H54 (cell line): ENCODE measurements at regions not wholly inside any gene's neighbourhood (a gene's known extent, or its start where the extent isn't known, plus 50 kb on each side); places are given as distances from the start of the nearest gene placed in this dataset.
"Not testable (repeated sequence)": the region's sequence is repeated elsewhere in the genome, so short reads cannot be mapped to it uniquely, and the experiment has no call there.

Source experiments
- DNase-seq: peaks from one replicate; pipeline ENCODE4 v3.0.0; 2011; ENCODE audit warnings: low spot score, mixed read lengths; ENCODE audit not compliant: insufficient read length
- FAIRE-seq: peaks from 3 replicates; lab custom pipeline; 2011; peaks lifted over from hg19 to GRCh38; lab: Jason Lieb, UNC
- POLR2A ChIP-seq: IDR thresholded peaks from 2 replicates; pipeline ENCODE4 v1.6.1; 2011; ENCODE audit warnings: low read depth, mild to moderate bottlenecking, low read length

DNA sequence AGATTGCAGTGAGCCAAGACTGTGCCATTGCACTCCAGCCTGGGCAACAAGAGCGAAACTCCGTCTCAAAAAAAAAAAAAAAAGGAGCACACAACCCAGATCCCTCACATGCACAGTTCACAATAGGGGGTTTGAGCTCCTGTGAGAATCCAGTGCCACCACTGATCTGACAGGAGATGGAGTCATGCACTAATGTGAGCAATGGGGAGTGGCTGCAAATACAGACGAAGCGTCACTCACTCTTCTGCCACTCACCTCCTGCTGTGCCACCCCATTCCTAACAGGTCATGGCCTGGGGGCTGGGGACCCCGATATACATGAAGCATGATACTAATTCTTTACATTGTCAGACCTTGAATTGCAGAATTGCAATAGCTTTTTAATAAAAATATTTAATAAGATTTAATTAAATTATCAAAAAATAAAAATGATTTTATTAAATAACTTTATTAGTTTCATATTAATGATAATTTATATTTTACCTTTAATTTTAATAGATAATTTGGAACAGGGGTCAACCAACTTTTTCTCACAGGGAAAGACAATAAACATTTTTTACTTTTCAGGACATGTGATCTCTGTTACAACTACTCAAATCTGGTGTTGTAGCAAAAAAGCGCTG lies 171.4 kb downstream of the COPRS start:
- DNase-seq (no peak), FAIRE-seq (no peak)
- TF ChIP-seq POLR2A: no peak

DNA sequence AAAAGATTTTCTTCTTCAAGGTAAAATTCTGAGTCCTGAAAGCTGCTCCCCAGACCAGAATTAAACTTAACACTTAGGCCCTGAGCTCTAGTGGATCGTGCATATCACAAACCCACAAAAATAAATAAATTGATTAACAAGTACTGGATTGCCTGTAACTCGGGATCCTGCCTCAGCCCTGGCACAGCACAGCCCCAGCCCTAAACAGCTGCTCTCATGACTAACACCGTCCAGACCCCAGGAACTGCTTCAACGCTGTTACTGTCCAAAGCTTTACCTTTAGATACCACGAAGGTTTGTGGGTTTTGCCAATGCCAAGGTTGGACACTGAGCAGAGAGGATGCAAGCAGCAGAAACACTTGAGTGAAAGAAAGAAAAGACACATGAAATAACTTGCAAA lies 172.5 kb downstream of the COPRS start:
- FAIRE-seq: no peak
- TF ChIP-seq POLR2A: no peak

DNA sequence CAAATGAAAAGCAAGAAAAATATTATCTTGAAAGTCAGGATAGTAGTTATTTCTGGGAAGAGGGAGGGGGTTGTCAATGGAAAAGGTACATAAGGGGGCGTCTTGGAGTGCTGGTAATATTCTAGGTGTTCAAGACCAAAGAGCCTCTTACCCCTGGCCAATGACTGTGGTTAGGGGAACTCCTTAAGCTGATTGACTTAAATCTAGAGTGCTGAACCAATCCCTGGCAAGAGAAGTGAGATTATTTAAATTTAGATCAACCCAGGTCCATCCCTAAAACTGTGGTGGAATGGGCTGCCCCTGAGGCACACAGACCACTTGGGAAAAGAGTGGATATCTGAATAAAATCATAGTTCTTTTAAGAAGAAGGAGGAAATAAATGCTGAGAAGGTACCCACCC lies 174.1 kb downstream of the COPRS start:
- DNase-seq (no peak), FAIRE-seq (no peak)
- no peak for TF ChIP-seq POLR2A

More for the DNA sequence above, 172.5 kb downstream of the COPRS start:
- no peak for DNase-seq

DNA sequence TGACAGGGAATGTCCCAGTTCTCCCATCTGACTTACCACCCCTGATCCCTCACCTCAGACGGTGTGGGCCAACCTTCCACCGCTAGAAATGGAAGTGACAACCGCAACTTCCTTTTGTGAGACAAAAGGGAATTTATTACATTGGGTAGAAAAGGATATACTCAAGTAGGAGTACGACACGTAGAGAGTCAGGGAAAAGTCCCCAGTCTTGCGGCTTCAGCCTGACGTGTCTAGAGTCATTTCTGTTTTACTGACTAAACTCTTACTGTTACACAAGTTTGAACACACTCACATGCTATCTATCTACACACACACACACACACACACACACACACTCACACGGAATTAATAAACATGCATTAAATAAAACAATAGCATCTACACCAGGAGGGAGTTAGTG lies 178.9 kb downstream of the COPRS start:
- DNase-seq: no peak
- no peak for TF ChIP-seq POLR2A
- no peak for FAIRE-seq

DNA sequence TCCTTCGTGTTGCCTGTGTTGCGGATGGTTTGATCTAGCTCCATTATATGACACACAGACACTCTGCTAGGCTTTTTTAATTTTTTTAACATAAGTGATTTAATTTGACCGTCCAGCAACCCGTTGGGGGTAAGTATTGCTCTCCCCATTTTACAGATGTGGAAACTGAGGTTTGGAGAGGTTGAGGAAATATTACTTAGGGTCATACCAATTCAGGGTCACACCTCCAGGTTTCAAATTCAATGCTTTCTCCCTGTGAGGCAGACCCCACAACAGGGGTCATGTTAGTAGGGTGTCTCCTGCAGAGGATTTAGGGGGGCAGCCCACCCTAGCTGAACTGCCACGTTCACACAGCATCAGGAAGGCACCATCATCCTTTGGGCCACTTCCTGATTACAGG lies 179.4 kb downstream of the COPRS start:
- FAIRE-seq: no peak
- no peak for DNase-seq
- TF ChIP-seq POLR2A: no peak

DNA sequence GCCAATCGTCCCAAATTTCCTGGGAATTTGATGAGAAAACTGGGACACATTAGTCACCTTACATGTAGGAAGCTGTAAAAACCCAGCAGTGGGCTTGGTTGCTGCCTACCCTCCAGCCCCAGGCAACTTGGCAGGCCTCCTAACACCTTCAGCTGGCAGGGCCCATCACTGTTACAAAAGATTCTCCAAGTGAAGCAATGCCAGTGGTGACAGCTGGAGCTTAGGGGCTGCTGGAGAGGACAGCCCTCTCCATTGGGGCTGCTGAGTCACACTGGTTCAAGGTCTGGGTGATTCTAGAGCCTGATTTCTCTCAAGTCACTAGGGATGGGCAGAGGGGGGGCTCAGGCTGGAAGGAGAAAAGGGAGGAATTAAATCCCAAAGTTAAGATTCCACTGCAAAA lies 180.6 kb downstream of the COPRS start:
- FAIRE-seq (no peak), DNase-seq (no peak)
- TF ChIP-seq POLR2A: no peak

DNA sequence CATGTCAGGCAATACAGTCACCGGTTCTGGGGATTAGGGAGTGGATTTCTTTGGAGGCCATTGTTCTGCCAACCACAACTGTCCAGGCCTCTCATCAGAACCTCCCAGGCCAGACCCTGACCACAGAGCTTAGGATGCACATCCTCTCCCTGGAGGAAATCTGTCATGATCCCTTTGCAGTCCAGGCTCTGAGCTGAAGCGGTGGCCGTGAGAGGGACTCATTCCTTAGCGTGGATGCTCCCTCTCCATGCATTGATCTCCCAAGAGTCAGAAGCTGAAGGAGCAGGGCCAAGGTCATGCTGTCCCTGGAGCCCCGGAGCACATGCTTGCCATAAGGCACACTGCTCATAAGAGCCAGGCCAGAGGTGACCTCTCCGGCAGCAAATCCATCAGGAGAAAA lies 181.4 kb downstream of the COPRS start:
- FAIRE-seq: no peak
- TF ChIP-seq POLR2A: no peak

DNA sequence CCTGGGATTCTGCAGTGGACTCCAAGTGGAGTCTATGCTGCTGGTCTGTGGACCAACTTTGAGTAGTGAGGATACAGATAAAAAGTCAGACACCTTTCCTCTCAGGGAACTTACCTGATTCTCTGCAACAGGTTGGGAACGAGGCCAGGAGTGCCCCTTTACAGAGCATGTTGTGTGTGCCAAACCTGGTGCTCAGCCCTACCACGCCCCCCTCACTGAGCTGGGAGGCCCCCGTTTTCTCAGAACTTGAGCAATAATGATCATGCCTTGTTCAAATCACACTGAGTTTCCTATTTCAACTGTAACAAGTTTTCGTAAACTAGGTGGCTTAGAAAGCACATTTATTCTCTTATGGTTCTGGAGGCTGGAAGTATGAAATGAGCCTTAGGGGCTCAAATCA lies 182.0 kb downstream of the COPRS start:
- no peak for TF ChIP-seq POLR2A
- DNase-seq (no peak), FAIRE-seq (no peak)

More for the DNA sequence above, 181.4 kb downstream of the COPRS start:
- no peak for DNase-seq

DNA sequence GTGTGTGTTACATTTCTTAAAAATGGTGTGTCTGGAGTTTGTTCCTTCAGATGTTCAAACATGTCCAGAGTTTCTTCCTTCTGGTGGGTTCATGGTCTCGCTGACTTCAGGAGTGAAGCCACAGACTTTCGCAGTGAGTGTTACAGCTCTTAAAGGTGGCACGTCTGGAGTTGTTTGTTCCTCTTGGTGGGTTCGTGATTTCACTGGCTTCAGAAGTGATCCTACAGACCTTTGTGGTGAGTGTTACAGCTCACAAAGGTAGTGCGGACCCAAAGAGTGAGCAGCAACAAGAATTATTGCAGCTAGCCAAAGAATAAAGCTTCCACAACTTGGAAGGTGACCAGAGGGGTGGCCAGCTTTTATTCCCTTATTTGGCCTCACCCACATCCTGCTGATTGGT lies 183.7 kb downstream of the COPRS start:
- not testable (repeated sequence) for FAIRE-seq, DNase-seq

DNA sequence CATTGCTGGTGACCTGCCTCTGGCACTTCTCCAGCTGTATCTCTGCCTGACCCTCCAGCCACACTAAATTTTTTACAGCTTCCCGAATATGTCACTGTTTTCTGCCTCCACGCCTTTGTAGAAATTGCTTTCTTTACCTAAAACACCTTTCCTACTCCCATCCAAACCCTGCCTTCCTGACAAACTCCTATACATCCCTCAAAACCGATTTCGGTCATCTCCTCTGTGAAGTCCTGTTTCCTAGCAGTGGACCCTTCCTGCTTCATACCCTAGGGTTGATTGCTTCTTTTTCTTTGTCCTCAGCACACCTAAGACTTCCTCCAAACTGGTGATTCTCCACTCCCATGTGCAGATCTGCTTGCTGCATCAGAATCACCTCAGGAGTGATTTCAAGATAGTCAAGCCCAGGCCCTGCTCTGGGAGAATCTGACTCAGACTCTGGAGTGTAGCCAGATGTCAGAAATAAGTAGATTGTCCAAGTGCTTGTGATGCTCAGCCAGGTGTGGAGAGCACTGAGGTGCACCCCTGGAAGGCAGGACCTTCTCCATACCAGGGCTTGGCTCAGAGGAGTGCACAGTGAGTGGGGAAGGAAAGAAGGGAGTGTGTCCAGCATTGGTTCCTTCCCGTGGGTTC lies 184.2 kb downstream of the COPRS start:
- DNase-seq: peak; percentile 45
- FAIRE-seq: no peak
- no peak for TF ChIP-seq POLR2A

DNA sequence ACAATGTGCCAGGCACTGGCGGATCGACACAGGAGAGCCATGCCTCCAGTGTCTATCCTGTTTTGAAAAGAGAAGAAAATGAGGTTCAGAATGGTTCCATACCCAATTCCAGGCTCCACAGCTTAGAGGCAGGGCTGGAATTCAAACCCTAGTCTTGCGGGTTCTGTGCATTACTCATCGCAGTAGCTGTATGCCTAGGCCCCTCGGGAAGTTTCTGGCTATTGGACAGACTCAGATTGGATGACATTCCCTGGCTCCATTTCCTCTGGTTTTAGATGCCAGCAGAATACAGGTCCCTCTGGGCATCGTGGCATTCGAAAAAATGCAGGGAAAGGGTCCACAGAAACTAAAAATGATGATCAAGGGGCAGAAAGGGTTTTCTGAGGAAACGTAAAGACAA lies 184.7 kb downstream of the COPRS start:
- FAIRE-seq: no peak
- DNase-seq: peak; percentile 61
- TF ChIP-seq POLR2A: 0 out of 2 replicates have a peak, but pooled peaks have one; percentile 8

DNA sequence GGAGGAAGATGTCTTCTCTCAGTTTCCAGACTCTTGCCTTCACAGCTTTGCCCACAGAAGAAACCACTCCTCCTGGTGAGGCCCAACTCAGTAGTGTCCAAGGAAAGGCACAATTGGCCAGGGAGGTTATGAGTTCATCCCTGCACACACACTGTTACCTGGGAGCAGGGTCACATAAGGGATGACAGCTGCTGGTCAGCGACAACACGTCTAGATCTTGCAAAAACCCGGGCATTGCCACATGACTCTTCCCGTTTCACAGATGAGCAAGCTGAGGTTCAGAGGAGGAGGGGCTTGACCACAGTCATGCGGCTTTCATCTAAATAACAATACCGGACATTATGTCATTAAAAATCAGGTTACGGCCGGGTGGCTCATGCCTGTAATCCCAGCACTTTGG lies 186.0 kb downstream of the COPRS start:
- no peak for TF ChIP-seq POLR2A
- no peak for FAIRE-seq
- no peak for DNase-seq

DNA sequence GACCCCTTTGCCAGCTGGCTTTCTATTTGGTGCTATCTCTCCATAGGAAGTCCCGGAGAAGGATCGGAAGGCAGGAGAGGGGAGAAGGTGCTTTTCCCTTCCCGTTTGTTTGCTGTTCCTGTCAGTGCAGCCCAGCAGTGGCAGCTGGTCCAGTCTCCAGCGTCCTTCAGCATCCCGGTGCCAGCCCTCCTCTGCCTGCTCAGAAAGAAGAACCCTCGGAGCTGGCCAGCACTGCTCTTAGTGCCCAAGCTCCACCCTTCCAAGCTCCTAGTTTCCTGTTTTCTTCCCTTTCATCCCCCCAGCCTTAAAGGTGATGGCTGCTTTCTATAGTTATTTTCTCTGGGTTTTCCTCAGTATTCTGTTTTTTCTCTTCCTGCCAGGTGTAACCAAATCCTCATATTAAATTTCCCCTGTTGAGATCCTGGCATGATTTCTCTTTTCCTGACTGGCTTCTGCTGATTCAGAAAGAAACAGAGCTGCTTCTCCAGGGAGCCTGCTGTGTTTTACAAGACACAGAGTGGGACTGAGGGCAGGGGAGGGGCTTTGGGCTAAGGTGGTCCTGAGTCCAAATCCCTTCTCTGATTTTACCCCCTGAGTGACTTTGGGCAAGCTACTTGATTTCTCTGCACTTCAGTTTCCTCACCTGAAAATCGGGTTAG lies 186.8 kb downstream of the COPRS start:
- TF ChIP-seq POLR2A: no peak
- no peak for DNase-seq
- FAIRE-seq: no peak

DNA sequence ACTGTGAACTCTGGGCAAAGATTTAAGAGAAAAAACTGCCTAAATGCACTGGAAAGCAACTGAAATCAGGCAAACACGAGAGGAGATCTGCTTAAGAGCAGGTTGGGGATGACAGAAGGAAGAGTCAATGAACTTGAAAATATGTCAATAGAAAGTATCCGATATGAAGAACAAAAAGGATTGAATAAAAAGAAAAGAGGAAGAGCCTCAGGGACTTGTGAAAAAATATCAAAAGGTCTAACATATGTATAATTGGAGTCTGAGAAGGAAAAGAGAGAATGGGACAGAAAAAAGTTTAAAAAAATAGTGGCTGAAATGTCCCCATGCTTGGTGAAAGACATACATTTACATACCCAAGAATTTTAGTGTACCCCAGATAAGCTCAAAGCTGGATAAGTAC lies 195.5 kb downstream of the COPRS start:
- FAIRE-seq: no peak
- no peak for DNase-seq

DNA sequence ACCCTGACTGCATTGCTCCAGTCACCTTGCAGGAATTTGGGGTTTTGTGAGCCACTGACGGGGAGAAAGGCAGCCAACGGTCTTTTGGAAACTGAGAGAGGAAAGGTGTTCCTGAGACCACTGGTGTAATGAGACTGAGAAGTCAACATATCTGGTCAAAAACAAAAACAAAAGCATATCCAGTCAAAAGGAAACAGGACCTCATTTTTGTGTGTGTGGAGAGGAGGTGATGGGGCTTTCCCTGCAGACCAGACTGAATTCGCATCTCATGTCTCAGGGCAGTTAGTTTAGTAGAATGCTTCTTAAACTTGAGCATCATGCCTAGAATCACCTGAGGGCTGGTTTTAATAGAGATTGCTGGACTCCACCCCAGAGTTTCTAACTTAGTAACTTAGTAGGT lies 198.4 kb downstream of the COPRS start:
- FAIRE-seq: no peak
- no peak for TF ChIP-seq POLR2A
- DNase-seq: no peak

More for the DNA sequence above, 195.5 kb downstream of the COPRS start:
- no peak for TF ChIP-seq POLR2A
